NCI-H69 (cell line): ENCODE measurements at regions not wholly inside any gene's neighbourhood (a gene's known extent, or its start where the extent isn't known, plus 50 kb on each side); places are given as distances from the start of the nearest gene placed in this dataset.
"Not testable (repeated sequence)": the region's sequence is repeated elsewhere in the genome, so short reads cannot be mapped to it uniquely, and the experiment has no call there.

Source experiments
- DNase-seq: peaks from one replicate; lab custom pipeline; 2025; lab: John Stamatoyannopoulos, UW

DNA sequence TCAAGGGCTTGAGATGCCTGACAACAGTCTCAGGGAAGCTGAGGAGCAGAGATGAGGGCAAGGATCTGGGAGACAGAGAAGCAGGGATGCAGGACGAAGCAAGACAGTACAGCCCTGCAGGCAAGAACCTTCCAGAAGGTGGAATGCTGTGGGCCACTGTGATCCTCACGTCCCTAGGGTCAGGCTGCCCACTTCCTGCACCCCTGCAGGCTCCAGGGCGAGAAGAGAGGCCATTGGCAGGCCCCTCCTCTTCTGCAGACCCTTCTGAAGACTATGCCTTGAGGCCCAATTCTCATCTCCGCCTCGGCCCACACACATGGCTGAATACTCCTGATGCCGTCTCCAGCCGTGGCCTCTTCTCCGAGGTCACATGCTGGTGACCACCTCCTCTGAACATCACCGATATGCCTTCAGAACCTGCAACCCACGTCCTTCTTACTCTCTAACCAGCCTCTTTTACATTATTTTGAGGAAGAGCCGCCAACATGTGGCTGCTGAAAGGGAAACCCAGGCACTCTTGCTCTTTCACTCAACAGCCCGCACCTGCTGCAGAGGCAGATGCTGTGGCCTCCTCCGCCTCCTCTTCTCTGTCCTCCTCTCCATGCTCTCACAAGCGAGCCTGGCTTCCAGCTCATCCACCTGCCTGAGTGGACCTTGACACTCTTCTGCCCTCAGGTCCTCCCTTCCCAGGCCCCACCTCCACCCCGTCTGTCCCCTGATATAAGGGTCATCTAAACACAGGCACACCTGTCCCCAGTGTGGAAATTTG is 181.5 kb downstream of the IRX2 start:
- DNase-seq: no peak

DNA sequence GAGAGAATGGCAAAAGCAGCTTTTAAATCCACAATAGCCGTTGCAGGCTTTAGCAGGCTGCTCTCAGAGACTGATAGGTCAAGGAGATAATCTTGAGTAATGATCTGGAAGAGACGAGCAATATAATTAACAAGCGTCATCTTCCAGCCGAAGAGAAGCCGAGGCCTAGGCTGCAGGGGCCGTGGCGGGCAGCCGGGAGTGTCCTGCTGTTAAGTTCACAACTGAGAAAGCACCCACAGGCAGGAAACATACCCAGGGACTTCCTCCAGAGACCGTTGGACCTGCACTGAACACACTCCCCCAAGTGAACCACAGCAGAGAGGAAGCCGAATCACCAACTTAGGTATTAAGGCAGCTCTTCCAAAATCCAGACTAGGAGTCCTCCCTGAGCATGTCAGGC is 182.3 kb downstream of the IRX2 start:
- DNase-seq: no peak

DNA sequence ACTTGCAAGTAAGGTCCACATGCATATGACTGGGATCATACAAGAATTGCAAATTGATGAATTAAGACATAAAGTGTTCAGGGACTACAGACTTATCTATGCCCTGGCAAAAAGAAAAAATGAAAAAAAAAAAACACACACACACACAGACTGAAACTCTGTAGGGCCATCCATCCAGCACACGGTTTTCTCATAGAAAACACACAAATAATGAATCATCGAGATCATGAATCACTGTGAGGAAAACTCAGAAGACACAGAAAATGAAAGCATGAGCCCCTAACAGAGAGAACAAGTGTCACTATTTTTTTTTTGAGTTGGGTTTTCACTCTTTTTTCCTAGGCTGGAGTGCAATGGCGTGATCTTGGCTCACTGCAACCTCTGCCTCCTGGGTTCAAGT is 185.2 kb downstream of the IRX2 start:
- DNase-seq: no peak

DNA sequence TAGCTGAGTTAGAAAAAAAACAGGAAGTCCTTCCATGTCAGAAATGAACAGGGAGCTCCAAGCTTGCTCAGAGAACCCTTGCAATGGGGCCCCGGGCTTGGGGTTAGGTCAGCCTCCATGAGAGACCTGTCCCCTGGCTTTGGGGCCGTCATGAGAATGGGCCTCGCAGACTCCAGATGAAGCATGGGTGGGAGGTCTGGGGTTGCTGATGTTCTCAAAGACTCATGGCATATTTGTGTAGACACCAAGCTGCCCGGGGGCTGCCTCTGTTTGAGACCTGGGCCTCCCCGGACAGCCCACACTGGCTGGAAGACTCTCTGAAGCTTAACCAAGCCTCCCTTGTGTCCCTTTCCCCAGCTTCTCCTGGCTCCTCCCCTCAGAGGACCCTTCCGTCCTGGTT is 186.3 kb downstream of the IRX2 start:
- no peak for DNase-seq

DNA sequence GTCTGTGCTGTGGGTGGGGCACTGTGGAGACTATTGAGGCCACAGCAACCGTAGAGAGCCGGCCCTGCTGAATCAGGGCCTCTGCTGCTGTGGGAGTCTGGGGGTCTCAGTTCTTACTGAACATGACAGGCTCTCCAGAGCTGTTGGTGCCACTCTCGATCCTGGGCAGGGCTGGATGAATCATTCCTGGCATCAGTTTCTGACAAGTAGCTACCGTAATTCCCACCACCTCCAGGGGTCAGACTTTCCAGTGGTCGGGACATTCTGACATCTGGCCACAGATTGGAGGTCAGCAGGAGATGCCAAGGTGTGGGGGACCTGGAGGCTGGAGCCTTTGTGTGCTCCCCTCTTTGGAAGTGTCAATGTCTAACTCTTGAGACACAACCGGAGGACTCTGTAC is 188.4 kb downstream of the IRX2 start:
- no peak for DNase-seq

DNA sequence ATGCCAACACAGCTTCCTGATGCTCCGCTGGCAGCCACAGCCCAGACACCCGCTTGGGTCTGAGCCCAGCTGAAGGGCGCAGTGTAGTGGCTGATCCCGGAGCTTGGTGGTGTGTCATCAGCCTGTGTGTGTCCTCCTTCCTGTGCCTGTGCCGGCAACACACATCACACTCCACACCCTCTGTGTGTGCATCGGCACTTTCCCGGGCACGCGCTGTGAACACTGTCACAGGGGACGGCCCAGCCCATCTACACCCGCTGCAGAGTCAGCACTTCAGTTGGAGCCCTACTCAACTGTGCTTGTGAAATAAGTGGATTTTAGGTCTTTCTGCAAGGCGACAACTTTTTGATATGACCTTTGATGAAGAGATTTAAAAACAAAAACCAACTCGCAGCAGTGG is 189.4 kb downstream of the IRX2 start:
- no peak for DNase-seq

DNA sequence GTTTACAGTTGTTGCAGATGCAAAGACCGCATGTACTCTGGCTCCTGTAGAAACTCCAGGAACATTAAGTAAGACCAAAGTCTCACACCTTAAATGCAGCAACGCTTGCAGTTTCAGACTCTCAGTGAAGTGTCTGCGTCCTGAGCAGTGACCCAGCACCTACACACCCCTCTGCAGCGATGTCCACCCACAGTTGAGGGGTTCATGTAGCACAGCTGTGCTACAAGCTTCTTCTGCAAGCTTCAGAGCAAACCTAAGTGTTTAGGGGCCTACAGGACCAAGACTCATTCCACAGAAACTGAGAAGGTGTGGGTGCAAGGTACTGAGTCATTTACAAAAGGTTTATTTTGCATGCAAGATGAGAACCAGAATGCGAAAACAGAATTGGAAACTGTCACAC is 191.0 kb downstream of the IRX2 start:
- no peak for DNase-seq

DNA sequence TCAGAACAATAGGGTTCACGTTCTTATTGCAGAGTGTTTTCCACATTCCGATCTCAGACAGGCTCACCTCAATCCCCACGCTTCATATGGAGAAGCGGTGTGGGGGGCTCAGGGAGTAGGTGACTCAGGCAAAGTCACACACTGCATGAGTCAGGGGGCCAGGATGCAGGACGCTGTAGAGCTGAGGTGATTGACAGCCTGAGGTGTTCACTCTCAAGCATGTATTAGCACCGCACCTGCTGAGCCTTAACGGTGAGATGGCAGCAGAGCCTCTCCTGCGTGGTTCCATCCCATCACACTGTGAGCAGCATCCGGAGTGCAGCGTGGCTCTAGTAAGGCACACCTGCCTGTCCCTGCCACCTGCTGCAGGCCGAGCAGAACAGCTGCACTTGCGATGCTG is 194.0 kb downstream of the IRX2 start:
- DNase-seq: no peak

DNA sequence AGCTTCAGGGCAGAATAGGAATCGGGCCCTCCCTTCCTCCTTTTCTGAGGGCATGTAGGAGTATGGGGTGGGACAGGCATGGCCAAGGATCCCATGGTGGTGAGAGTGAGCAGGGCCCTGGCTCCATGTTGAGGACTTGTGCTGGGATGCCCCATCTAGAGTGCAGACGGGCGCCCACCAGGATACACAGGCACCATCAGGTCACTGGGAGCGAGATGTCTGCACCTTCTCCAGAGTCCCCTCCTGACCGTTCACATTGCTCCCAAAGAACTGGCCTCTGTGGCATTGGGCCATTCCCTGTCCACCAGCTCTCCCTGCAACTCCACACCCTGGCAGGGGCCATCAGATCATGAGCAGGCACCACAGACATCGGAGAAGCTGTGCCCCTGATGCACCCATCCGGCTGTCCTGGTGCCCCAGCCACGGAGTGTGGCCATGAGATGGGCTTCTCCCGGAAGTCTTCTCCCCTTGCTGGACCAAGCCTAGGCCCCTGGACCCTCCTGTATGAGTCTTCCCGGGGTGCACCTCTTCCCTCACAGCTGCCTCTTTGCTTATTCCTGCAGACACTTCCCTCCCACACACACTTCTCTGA is 195.0 kb downstream of the IRX2 start:
- DNase-seq: no peak

DNA sequence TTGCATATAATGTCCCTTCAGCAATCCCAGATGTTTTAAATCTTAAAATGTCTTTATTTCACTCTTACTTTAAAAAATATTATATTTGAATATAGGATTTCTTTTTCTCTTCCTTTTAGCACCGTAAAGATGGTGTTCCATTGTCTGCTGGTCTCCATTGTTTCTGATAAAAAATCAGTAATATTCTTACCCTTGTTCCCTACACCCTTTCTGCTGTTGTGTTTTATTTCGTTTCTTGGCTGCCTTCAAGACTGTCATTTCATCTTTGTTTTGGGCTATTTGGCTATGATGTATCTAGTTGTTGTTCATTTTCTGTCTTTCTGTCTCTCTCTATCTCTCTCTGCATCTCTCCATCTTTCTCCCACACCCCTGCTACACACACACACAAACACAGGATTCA is 197.9 kb downstream of the IRX2 start:
- no peak for DNase-seq

DNA sequence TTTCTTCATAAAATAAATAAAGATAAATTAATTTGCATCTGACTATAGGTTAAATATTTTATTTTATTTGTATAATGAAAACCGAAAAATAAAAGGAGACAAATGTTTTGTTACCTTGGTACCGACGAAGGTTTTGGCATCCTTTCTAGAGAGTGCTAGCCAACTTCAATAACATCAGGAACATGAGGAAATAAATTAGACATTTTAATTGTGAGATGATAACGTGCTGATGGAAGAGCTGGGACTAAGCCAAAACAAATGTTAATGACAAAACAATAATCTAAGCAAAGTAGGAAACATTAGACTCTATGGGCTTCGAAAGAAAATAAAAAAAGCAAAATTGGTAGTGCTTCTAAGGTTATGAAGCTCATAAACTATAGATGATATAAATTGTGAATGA is 201.0 kb downstream of the IRX2 start:
- DNase-seq: no peak

DNA sequence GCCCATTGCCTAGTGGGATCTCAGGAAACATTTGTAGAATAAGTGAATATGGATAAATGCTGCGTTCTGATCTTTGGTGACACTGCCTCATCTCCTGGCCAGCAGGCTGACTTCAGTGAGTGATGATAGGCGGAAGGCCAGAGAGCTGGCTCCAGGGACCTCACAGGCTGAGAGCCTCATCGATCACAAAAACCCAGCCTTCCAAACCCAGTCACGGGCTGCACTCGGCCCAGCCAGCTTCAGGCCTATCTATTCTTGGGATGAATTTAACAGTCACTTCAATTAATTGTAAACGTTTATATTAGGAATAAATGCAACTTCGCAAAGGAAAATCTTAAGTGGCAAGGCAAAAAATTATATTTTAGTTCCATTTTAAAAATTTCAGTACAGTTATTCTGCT is 201.6 kb downstream of the IRX2 start:
- no peak for DNase-seq

DNA sequence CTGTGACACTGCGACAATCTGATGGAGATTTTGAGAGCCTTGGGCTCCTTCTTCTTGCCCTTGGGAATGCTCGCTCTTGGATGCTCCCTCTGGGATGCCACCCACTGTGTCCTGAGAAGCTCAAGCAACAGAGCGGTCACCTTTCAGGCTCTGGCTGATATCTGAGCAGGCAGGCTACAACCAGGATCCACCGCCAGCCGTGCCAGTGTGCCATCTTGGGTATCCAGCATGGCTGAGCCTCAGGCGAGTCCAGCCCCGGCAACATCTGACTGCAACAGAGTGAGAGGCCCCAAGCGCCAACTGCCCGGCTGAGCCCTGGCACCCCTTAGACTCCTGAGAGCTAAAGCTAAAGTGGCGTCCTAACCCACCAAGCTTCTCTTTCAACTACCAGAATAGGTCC is 202.1 kb downstream of the IRX2 start:
- DNase-seq: no peak

DNA sequence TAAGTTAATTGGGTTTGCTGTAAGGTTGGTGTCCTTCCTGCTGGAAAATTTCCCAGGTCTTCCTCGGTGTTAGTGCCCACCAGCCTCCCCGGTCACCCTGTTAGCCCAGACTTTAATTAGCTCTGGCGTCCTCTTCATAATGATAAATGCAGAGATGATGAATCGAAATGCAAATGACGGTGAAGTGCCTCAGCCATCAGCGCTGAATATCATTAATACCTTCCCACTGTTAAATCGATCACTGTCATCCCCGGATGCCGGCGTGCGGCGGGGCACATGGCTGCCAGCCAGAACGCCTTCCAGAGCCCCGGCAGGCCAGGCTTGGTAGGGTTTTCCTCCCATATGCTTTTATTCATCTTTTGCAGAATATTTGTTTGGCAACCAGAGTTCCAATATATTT is 204.5 kb downstream of the IRX2 start:
- DNase-seq: no peak

DNA sequence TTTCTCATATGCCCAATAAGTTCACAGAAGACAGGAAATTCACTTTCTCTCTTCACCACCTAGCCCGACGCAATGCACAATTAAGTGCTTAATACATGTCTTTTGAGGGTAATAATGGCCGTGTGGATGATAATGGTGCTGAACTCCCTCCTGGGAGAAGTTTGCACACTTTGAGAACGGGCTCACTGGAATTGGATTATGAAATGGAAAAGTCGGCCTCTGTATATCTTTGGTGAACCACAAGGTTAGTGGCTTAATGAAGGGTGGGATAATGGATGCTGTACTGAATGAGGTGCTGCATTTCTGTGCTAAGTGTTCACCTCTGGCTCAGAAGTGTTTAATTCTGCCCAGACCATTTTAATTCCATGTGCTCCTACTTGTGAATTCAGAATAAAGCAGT is 207.5 kb downstream of the IRX2 start:
- no peak for DNase-seq

DNA sequence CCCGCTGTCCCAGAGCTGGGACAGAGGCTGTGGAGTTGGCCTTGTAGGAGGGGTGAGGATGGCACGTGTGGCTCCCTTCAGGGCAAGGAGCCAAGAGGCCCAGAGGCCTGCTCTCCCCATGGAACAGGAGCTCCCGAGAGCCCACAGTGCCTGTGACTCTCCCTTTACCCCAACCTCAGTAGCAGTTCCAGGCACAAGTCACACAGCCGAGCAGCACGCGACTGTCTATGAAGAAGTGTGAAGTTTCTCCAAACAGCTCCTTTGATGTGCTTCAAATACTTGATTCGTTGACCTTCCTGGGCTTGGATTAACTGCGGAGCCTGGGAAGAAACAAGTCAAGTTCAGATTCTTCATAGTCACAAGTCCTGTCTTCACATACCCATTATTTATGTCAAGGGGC is 208.7 kb downstream of the IRX2 start:
- DNase-seq: no peak

DNA sequence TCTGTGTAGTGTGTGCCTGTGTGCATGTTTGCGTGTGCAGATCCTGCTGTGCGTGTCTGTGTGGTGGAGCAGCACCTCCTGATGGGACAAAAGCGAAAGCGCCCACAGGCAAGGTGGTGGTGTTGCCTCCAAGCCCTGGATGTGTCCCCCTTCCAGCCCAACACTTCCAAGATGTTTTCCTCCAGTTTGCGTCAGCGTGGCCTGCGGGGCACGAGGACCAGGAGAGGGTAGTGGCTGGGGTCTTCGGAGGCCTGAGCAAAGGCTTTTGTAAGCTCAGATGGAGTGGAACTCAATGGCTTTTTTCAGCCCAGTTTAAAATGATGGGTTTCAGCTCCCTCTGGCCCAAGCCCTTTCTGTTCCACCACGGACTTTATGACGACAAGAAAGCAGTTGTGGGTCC is 209.5 kb downstream of the IRX2 start:
- no peak for DNase-seq

DNA sequence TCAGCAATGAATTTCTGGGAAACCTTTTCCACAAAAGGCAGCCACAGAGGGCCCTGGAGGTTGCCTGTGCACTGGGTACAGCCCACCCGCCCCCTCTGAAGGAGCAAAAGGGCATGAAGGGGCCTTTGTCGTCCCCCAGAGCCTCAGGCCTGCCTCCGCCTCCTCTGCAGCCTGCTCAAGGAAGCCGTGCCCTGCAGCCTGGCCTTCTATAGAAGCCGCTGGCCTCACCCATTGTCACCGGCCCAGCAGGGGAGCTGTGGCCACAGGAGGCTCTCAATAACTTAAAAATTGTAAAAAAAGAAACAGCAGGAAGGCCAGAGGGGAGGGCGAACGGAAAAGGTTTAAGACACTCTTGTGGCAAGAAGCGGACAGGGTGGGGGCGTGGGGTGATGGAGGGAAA is 213.3 kb downstream of the IRX2 start:
- no peak for DNase-seq

DNA sequence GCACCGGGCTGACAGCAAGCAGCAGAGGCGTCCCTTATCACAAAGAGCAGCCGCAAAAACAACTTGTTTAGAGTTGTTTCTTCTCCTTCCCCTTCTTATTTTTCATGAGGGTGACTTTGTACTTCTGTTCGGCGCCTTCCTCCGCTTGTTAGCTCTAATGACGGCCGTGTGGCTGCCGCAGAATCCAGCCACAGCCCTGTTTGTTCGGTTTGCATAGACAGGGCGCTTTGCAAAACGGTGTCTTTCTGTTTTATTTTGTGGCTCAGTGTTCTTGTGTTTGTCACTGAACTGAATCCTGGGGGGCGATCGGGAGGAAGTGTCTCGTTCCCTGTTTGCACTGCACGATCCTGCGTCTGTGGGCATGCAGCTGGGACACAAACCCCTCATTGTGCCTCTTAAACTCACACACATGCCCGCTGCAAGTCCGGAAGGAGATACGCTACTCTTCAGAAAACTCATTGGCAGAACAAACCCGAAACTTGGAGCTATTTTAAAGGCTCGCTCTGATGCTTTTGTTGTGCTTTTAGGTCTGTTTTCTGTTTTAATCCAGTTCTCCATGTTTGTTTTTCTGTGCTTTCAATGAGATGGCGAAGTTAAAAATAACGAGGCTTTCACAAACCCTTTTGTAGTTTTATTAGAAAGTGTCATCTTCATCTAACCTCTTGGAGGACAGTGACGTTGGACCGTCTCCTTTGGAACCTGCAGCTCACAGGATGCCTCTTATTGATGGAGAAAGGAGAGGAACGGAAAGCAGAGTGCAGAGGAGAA is 213.9 kb downstream of the IRX2 start:
- no peak for DNase-seq

DNA sequence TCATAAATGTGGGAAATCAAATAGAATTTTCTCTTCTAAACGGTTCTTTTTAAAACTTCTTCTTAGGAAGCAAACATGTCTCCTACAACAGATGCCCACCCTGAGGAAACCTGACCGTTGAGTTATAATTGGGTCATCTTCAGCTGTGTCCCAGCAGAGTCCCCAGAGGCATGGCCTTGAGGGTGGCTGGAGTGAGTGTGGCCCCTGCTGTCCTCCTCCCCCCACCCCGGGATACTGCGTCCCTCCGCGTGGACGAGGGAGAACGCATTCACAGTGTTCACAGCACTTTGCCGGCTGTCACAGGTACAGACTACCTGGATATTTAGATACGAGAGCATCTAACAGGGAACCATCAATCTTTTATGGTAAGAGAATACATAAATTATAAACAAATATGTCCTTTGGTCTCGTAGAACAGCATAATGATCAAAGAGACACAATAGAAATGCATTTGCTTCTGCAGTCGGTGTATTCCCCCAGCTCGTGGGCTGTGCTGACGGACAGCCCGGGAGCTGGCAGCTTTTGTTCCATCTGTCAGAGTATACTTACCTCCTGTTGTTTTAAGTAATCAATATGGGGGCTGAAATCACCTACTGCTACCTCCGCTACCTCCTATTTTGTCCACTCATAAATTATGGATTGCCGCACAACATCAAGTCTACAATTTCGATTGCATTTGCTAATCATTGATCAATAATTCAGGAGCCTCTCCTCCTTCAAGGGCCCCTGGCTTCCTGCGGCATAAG is 214.7 kb downstream of the IRX2 start:
- DNase-seq: no peak

DNA sequence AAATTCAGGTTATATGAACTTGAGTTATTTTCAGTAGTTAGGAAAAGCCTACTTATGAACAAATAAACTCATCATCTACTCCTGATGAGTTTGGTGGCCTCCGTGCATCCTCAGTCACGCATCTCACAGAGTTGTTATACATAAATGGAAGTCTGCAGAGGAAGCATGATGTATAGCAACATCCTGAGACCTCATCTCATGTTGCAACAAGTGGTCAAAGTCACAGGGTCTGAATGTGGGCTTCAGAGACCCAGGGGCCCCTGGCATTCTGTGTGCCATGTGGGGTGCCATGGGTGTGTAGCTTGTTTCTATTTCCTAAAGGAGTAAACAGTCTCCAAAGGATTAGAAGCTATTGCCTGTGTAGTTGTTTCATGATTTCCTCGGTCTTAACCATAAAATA is 216.5 kb downstream of the IRX2 start:
- no peak for DNase-seq

DNA sequence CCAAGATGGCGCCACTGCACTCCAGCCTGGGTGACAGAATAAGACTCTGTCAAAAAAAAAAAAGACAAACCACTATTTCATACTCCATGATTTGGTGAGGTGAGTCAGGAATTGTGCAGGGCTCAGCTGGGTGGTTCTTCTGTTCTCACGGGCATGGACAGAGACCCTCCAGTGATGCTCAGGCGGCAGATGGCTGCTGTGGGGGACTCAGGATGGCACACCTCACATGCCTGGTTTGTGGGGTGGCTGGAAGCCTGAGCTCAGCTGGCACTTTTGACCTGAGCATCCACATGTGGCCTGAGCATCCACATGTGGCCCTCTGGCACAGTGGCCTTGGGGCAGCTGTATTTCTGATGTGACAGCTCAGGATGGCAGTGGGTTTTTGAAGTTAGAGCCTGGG is 217.2 kb downstream of the IRX2 start:
- DNase-seq: no peak

DNA sequence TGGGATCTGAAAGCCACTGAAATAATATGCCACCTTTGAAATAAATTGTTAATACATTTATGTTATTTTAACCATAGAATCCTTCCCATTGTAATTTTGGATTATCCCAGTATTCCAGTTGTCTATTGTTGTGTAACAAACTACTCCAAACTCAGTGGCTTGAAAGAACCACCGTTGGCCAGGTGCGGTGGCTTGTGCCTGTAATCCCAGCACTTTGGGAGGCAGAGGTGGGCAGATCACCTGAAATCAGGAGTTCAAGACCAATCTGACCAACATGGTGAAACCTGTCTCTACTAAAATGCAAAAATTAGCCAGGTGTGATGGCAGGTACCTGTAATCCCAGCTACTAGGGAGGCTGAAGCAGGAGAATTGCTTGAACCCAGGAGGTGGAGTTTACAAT is 217.6 kb downstream of the IRX2 start:
- DNase-seq: not testable (repeated sequence)
